ENCODE measurements at regions not wholly inside any gene's neighbourhood (a gene's known extent, or its start where the extent isn't known, plus 50 kb on each side); places are given as distances from the start of the nearest gene placed in this dataset.

- no peak for DNase-seq (ENCODE audit: low spot score)
Observed at GRCh38 chr12:125573271-125573670, 508.0 kb downstream of the AACS start.

- no peak for DNase-seq (ENCODE audit: low spot score)
Observed at GRCh38 chr12:125577334-125577733, 512.1 kb downstream of the AACS start.

GRCh38 chr12:125579916-125580315, 514.7 kb downstream of the AACS start:
- DNase-seq (ENCODE audit: low spot score), result no peak

GRCh38 chr12:125583071-125583470, 517.8 kb downstream of the AACS start:
- DNase-seq (ENCODE audit: low spot score), result no peak

- DNase-seq (ENCODE audit: low spot score), result no peak
Observed at GRCh38 chr12:125586441-125586840, 521.2 kb downstream of the AACS start.

- DNase-seq (ENCODE audit: low spot score), result no peak
Observed at GRCh38 chr12:125593269-125593668, 528.0 kb downstream of the AACS start.

- DNase-seq (ENCODE audit: low spot score), result no peak
Observed at GRCh38 chr12:125604976-125605375, 539.7 kb downstream of the AACS start.

GRCh38 chr12:125606312-125606711, 541.1 kb downstream of the AACS start:
- no peak for DNase-seq (ENCODE audit: low spot score)

GRCh38 chr12:125610292-125610691, 545.1 kb downstream of the AACS start:
- DNase-seq (ENCODE audit: low spot score), result no peak

GRCh38 chr12:125610971-125611370, 545.7 kb downstream of the AACS start:
- DNase-seq (ENCODE audit: low spot score), result no peak

- DNase-seq (ENCODE audit: low spot score), result no peak
Observed at GRCh38 chr12:125614058-125614457, 548.8 kb downstream of the AACS start.

GRCh38 chr12:125619723-125620122, 554.5 kb downstream of the AACS start:
- DNase-seq (ENCODE audit: low spot score), result no peak

- DNase-seq (ENCODE audit: low spot score), result no peak
Observed at GRCh38 chr12:125633686-125634085, 568.5 kb downstream of the AACS start.

GRCh38 chr12:125634813-125635212, 569.6 kb downstream of the AACS start:
- DNase-seq (ENCODE audit: low spot score), result no peak

- DNase-seq (ENCODE audit: low spot score), result no peak
Observed at GRCh38 chr12:125639826-125640225, 574.6 kb downstream of the AACS start.

- DNase-seq (ENCODE audit: low spot score), result no peak
Observed at GRCh38 chr12:125643055-125643454, 577.8 kb downstream of the AACS start.

GRCh38 chr12:125645724-125646123, 580.5 kb downstream of the AACS start:
- DNase-seq (ENCODE audit: low spot score), result no peak

GRCh38 chr12:125650587-125650986, 585.4 kb downstream of the AACS start:
- DNase-seq (ENCODE audit: low spot score), result no peak

GRCh38 chr12:125651625-125652024, 586.4 kb downstream of the AACS start:
- no peak for DNase-seq (ENCODE audit: low spot score)

- DNase-seq (ENCODE audit: low spot score), result no peak
Observed at GRCh38 chr12:125652681-125653080, 587.4 kb downstream of the AACS start.

- DNase-seq (ENCODE audit: low spot score), result no peak
Observed at GRCh38 chr12:125657681-125658080, 592.4 kb downstream of the AACS start.

GRCh38 chr12:125674554-125675338, 609.5 kb downstream of the AACS start:
- no peak for DNase-seq (ENCODE audit: low spot score)

- DNase-seq (ENCODE audit: low spot score), result no peak
Observed at GRCh38 chr12:125676366-125676765, 611.1 kb downstream of the AACS start.

GRCh38 chr12:125677829-125678228, 612.6 kb downstream of the AACS start:
- no peak for DNase-seq (ENCODE audit: low spot score)

Data from cerebellar cortex (tissue), 1 donor.